Activated naive CD4-positive, alpha-beta T cell treated with anti-CD3 and anti-CD28 coated beads for 36 hours (primary cell): ENCODE measurements at regions not wholly inside any gene's neighbourhood (a gene's known extent, or its start where the extent isn't known, plus 50 kb on each side); places are given as distances from the start of the nearest gene placed in this dataset.
"Not testable (repeated sequence)": the region's sequence is repeated elsewhere in the genome, so short reads cannot be mapped to it uniquely, and the experiment has no call there.

ENCODE experiments used
- CTCF ChIA-PET: fragments of 350-600 bp; sonication (Branson Sonifier 250); formaldehyde crosslinking; loops from one replicate; lab custom pipeline; 2021; ENCODE audit warnings: antibody characterized with exemption; lab: Charles Lee
- DNase-seq: peaks from one replicate; pipeline ENCODE4 v3.0.0-alpha.2; 2020
- H3K27ac Mint-ChIP-seq: one replicate; pipeline ENCODE4 v1.8.0; 2021; ENCODE audit warnings: mild to moderate bottlenecking, mixed read lengths
- H3K27me3 Mint-ChIP-seq: one replicate; pipeline ENCODE4 v1.8.0; 2021; ENCODE audit warnings: low read depth, mixed read lengths
- H3K36me3 Mint-ChIP-seq: one replicate; pipeline ENCODE4 v1.8.0; 2021; ENCODE audit warnings: low read depth, mixed read lengths
- H3K4me1 Mint-ChIP-seq: one replicate; pipeline ENCODE4 v1.8.0; 2021; ENCODE audit warnings: low read depth, mixed read lengths
- H3K4me3 Mint-ChIP-seq: one replicate; pipeline ENCODE4 v1.8.0; 2021; ENCODE audit warnings: mild to moderate bottlenecking, moderate library complexity, mixed read lengths
- H3K9me3 Mint-ChIP-seq: one replicate; pipeline ENCODE4 v1.8.0; 2021; ENCODE audit warnings: mixed read lengths
- intact Hi-C: fragments of 100-400 bp; cut with micrococcal nuclease; formaldehyde crosslinking; loops from one replicate; pipeline ENCODE4 v1.15.1; 2023

DNA sequence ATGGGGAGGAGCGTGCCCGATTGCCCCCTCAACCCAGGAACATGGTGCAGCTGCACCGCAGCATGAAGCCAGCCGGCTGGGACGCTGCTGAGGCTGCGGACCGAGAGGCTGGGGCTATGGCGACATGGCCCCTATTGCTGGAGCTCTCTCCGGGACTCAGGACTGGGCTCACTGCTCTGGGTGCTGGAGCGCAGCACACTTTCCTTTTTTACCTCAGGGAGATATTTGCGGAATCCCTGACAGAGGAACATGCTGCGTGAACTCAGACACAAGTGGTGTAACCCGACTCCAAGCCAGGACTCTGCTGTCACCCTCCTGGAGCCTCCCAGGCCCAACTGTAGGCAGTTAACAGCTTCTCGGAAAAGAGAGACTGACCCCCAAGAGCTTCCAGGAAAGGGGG lies 137.2 kb upstream of the NBPF9 start:
- H3K4me1 Mint-ChIP-seq, H3K27me3 Mint-ChIP-seq, CTCF ChIA-PET, intact Hi-C loops, DNase-seq, H3K9me3 Mint-ChIP-seq, H3K4me3 Mint-ChIP-seq, H3K36me3 Mint-ChIP-seq, H3K27ac Mint-ChIP-seq: not testable (repeated sequence)

- CTCF ChIA-PET = not testable (repeated sequence)
These were observed 137.9 kb upstream of the NBPF9 start for GRCh38 chr1:149241272-149241671.

GRCh38 chr1:149243572-149243971 lies 140.2 kb upstream of the NBPF9 start:
- H3K9me3 Mint-ChIP-seq, CTCF ChIA-PET, H3K27me3 Mint-ChIP-seq, H3K36me3 Mint-ChIP-seq, H3K4me1 Mint-ChIP-seq, H3K27ac Mint-ChIP-seq, DNase-seq, intact Hi-C loops, H3K4me3 Mint-ChIP-seq: not testable (repeated sequence)

More at GRCh38 chr1:149241272-149241671, 137.9 kb upstream of the NBPF9 start:
- H3K27me3 Mint-ChIP-seq, H3K4me1 Mint-ChIP-seq, H3K9me3 Mint-ChIP-seq, H3K4me3 Mint-ChIP-seq, H3K36me3 Mint-ChIP-seq, H3K27ac Mint-ChIP-seq, DNase-seq, intact Hi-C loops: not testable (repeated sequence)

DNA sequence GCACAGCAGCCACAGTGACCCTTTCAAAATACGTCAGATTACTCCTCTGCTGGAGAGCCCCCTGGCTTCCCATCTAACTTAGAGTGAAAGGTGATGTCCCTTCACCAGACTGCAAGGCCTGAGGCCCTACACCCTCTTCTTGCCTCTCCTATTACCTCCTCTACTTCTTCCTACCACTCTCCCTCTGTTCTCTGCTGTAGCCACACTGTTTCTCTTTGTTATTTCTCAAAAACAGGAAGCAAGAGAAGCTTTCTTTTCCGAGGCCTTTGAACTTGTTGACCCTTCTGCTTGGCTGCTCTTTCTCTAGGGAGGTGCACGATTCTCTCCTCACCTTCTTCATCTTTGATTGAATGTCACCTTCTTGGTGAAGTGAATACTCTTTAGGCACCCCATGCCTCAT lies 141.3 kb upstream of the NBPF9 start:
- H3K9me3 Mint-ChIP-seq, H3K27ac Mint-ChIP-seq, H3K4me3 Mint-ChIP-seq: not testable (repeated sequence)

GRCh38 chr1:149246212-149246611 lies 142.9 kb upstream of the NBPF9 start:
- intact Hi-C loops, H3K36me3 Mint-ChIP-seq, H3K27ac Mint-ChIP-seq, CTCF ChIA-PET, H3K4me1 Mint-ChIP-seq, DNase-seq, H3K9me3 Mint-ChIP-seq, H3K4me3 Mint-ChIP-seq, H3K27me3 Mint-ChIP-seq: not testable (repeated sequence)

More for the DNA sequence above, 141.3 kb upstream of the NBPF9 start:
- H3K27me3 Mint-ChIP-seq, CTCF ChIA-PET, H3K36me3 Mint-ChIP-seq, DNase-seq, H3K4me1 Mint-ChIP-seq, intact Hi-C loops: not testable (repeated sequence)

DNA sequence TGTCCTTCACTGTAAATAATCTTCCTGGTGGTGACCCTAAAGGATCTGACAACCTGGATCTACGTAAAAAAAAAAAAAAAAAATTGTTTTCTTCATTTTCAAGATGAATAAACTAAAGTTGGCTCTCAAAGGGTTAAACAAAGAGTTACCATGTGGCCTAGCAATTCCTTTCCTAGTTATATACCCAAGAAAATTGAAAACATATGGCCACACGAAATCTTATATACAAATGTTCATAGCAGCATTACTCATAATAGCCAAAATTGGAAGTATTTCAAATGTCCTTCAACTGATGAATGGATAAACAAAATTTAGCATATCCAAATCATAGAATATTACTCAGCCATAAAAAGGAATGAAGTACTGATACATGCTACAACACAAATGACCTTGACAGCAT lies 145.3 kb upstream of the NBPF9 start:
- H3K36me3 Mint-ChIP-seq, intact Hi-C loops, CTCF ChIA-PET, H3K9me3 Mint-ChIP-seq, H3K27ac Mint-ChIP-seq, H3K4me1 Mint-ChIP-seq, H3K4me3 Mint-ChIP-seq, DNase-seq, H3K27me3 Mint-ChIP-seq: not testable (repeated sequence)

- H3K4me1 Mint-ChIP-seq, CTCF ChIA-PET, H3K27ac Mint-ChIP-seq, H3K27me3 Mint-ChIP-seq, H3K9me3 Mint-ChIP-seq, DNase-seq, intact Hi-C loops, H3K36me3 Mint-ChIP-seq, H3K4me3 Mint-ChIP-seq: not testable (repeated sequence)
These were observed 146.6 kb upstream of the NBPF9 start for GRCh38 chr1:149249850-149250467.

DNA sequence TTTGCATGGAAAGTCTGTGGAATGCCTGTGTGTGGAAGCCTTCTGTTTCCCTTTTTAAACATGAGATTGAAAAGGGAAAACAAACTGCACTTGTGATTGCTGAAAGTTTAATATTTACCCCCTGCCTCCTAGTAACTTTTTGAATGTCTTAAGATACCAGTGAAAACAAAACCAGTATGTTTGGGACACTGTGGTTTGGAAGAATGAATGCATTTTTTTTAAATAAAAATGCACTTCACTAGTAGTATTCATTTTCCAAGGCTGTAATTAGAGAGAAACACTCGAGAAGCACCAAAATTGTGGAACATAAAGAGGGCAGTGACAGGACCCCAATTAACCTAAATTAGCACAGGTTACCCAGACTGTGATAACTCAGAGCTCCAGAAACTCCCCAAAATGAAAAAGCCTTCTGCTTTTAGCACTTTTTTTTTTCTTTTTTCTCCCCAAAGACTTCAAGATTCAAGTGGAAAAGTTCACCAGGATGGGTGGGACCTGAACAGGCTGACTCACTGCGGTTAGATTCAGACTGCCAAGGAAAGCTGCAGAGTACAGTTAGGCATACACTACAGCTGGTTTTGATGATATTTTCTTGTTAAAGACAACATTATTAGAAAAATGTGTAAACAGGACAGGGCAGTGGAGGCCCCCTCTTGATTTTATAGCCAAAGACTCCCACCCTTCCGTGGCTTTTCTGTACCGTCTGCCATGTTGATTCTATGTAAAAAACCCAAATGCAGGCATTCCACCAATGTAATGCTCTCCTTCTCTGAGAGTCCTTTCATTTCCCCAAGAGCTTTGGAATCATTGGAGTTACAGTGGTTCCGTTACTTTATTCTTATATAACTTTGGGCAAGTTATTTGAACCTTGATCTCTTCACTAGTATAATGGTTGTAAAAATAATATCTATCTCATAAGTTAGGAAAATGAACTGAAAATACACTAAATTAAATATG lies 151.8 kb upstream of the NBPF9 start:
- H3K4me3 Mint-ChIP-seq, H3K36me3 Mint-ChIP-seq, H3K9me3 Mint-ChIP-seq, intact Hi-C loops, CTCF ChIA-PET, H3K4me1 Mint-ChIP-seq, H3K27ac Mint-ChIP-seq, DNase-seq, H3K27me3 Mint-ChIP-seq: not testable (repeated sequence)

GRCh38 chr1:149260284-149260683 lies 156.9 kb upstream of the NBPF9 start:
- DNase-seq, H3K9me3 Mint-ChIP-seq, H3K36me3 Mint-ChIP-seq, H3K4me3 Mint-ChIP-seq, intact Hi-C loops, CTCF ChIA-PET, H3K4me1 Mint-ChIP-seq, H3K27ac Mint-ChIP-seq, H3K27me3 Mint-ChIP-seq: not testable (repeated sequence)

DNA sequence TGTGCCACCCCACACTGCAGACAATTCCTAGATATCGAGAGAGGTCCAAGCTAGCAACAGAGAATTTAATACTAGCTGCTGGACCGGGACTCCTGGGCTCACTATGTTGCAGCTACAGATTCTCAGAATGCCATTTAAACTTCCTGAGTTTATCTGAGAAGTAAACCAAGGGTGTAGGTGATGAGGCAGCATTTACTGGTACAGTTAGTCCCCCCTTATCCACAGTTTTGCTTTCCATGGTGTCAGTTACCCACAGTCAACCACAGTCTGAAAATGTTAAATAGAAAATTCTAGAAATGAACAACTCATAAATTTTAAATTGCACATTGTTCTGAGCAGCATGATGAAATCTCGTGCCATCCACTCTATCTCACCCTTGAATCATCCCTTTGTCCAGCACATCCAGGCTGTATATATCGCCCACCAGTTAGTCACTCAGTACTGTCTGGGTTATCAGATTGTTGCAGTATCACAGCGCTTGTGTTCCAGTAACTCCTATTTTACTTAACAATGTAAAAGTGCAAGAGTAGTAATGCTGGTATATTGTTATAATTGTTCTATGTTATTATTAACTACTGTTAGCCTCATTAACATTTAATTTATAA lies 157.5 kb upstream of the NBPF9 start:
- not testable (repeated sequence) for H3K9me3 Mint-ChIP-seq, DNase-seq

DNA sequence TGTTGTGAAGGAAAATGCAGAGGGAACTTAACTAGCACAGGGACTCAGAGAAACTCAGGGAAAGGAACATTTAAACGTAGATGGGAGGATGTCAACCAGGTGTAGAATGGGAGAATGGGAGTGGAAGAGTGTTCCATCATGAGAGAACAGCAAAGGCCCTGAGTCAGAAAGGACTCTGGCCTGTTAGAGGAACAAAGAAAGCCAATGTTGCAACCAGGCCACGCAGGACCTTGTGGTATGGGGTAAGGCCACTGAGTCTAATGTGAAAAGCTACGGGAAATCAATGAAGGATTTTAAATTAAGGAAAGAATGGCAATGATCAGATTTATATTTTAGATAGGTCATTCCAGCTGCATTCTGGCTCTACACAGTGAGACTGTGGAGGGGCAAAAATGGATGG lies 163.9 kb upstream of the NBPF9 start:
- H3K36me3 Mint-ChIP-seq, intact Hi-C loops, H3K4me1 Mint-ChIP-seq, H3K27ac Mint-ChIP-seq, H3K27me3 Mint-ChIP-seq, DNase-seq, CTCF ChIA-PET, H3K4me3 Mint-ChIP-seq, H3K9me3 Mint-ChIP-seq: not testable (repeated sequence)

More for the DNA sequence above, 157.5 kb upstream of the NBPF9 start:
- H3K27ac Mint-ChIP-seq, H3K36me3 Mint-ChIP-seq, CTCF ChIA-PET, H3K4me3 Mint-ChIP-seq, intact Hi-C loops, H3K27me3 Mint-ChIP-seq, H3K4me1 Mint-ChIP-seq: not testable (repeated sequence)

- H3K27ac Mint-ChIP-seq, CTCF ChIA-PET, H3K9me3 Mint-ChIP-seq, H3K36me3 Mint-ChIP-seq, DNase-seq, H3K4me1 Mint-ChIP-seq, H3K27me3 Mint-ChIP-seq, H3K4me3 Mint-ChIP-seq, intact Hi-C loops: not testable (repeated sequence)
These were observed 165.8 kb upstream of the NBPF9 start for GRCh38 chr1:149269001-149269702.
